ENCODE measurements at regions not wholly inside any gene's neighbourhood (a gene's known extent, or its start where the extent isn't known, plus 50 kb on each side); places are given as distances from the start of the nearest gene placed in this dataset.

DNA sequence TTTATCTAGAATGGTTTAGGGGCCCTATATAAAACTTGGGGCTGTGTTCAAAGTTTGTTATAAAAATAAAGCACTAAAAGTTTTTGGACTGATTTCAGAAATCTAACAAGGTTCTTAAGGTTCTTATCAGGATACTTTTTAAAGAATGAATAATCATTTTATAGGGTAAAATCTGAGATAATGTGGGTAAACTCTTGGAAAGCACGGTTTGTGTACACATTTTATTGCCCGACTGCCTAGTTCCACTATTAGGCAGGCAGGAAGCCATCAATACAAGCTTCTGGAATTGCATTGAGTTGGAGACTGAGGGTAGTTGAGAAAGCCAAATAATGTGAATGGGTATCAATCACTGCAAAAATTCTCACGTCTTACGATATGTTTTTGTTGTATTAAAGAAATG is 331.0 kb upstream of the PITX2 start:
- TF ChIP-seq, protein P1, sequence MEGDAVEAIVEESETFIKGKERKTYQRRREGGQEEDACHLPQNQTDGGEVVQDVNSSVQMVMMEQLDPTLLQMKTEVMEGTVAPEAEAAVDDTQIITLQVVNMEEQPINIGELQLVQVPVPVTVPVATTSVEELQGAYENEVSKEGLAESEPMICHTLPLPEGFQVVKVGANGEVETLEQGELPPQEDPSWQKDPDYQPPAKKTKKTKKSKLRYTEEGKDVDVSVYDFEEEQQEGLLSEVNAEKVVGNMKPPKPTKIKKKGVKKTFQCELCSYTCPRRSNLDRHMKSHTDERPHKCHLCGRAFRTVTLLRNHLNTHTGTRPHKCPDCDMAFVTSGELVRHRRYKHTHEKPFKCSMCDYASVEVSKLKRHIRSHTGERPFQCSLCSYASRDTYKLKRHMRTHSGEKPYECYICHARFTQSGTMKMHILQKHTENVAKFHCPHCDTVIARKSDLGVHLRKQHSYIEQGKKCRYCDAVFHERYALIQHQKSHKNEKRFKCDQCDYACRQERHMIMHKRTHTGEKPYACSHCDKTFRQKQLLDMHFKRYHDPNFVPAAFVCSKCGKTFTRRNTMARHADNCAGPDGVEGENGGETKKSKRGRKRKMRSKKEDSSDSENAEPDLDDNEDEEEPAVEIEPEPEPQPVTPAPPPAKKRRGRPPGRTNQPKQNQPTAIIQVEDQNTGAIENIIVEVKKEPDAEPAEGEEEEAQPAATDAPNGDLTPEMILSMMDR (IDR thresholded peaks at IDR 0.05; ENCODE audit: control insufficient read depth, extremely low read depth, insufficient read depth), result no peak

DNA sequence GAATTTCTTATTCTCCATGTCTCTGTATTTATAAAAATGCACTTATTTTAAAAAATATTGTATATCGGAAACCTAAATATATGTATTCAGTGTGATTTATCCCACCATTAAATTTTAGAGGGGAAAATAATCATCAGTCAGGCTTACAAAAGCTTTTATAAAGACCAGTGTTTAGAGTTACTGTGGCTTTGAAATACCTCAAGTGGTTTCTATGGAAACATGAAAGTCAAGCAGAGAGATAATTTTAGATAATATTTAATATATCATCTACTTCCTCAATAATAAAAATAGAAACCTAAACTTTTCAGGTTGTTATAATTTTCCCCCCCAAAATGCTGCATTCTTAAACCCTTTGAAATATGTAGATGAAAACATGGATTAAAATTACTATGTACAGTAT is 332.9 kb upstream of the PITX2 start:
- no peak for DNase-seq (ENCODE audit: low read depth)
- TF ChIP-seq, protein P1 (IDR thresholded peaks at IDR 0.05; ENCODE audit: control insufficient read depth, extremely low read depth, insufficient read depth), result no peak
- no peak overlapping the region for H3K4me3 ChIP-seq (ENCODE audit: low read depth, low read length)

More for the DNA sequence above, 331.0 kb upstream of the PITX2 start:
- no peak overlapping the region for H3K4me3 ChIP-seq (ENCODE audit: low read depth, low read length)
- no peak for DNase-seq (ENCODE audit: low read depth)

DNA sequence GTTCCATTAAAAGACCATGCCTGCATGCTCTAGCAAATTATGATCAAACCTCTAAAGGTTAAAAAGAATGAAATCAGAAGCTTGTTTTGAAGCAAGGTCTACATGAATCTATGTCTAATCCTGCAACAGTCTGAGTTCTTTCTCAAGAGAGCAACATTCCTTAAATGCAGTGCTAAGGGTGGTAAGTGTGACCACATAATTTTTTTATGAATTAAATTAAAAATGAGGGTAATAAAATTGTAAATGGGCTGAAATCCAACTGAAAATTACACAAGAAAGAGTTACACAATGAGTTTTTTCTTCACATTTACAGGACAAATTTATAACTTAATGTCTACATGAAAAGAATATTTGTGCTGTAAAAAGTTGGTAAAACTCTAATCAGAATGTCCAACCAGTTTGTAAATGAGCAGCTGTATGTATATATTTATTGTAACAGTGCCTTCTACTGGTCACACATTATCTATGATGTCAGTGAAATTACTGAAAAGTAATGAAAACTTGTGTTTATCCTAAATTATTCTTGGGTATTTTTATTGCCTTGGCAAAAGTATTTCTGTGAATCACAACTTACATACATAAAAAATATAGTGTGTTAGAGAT is 336.3 kb upstream of the PITX2 start:
- H3K4me3 ChIP-seq (ENCODE audit: low read depth, low read length), result no peak overlapping the region
- no peak for DNase-seq (ENCODE audit: low read depth)
- TF ChIP-seq, protein P1 (IDR thresholded peaks at IDR 0.05; ENCODE audit: control insufficient read depth, extremely low read depth, insufficient read depth), result peak; percentile 59

DNA sequence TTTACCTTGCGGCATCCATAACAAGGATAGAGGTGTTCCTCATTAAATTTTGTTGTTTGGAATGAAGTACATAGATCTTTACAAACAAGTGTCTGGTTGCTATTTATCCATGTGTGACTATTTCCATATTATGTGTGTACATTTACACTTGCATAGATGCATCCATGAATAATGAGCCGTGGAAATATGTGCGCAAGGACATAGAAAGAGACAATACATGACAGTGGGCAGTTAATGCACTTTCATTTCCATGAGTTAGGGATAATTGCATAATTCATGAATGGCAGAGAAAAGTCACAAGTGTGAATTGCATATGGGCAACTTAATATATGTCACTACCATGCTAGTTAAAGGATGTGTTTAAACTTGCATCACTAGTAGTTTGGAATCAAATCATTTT is 338.2 kb upstream of the PITX2 start:
- no peak overlapping the region for H3K4me3 ChIP-seq (ENCODE audit: low read depth, low read length)
- no peak for DNase-seq (ENCODE audit: low read depth)
- TF ChIP-seq, protein P1 (IDR thresholded peaks at IDR 0.05; ENCODE audit: control insufficient read depth, extremely low read depth, insufficient read depth), result no peak

DNA sequence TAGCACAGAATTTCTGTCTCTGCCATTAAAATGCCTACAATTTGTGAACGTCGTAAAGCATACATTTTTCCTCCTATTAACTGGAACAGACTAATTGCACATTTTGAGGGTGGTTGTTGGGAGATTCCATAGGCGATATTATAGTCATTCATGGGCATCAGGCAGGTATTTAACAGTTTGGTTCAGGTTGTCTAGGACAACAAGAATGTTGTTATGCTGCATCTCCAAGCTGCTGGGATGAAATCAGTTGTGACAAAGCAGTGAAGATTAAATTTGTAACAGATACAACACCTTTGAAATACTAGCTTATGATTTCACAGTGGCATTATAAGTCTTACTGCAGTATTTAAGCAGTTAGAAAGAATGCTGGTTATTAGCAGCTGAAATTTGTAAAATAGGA is 339.7 kb upstream of the PITX2 start:
- TF ChIP-seq, protein P1 (IDR thresholded peaks at IDR 0.05; ENCODE audit: control insufficient read depth, extremely low read depth, insufficient read depth), result no peak
- DNase-seq (ENCODE audit: low read depth), result no peak
- no peak overlapping the region for H3K4me3 ChIP-seq (ENCODE audit: low read depth, low read length)

DNA sequence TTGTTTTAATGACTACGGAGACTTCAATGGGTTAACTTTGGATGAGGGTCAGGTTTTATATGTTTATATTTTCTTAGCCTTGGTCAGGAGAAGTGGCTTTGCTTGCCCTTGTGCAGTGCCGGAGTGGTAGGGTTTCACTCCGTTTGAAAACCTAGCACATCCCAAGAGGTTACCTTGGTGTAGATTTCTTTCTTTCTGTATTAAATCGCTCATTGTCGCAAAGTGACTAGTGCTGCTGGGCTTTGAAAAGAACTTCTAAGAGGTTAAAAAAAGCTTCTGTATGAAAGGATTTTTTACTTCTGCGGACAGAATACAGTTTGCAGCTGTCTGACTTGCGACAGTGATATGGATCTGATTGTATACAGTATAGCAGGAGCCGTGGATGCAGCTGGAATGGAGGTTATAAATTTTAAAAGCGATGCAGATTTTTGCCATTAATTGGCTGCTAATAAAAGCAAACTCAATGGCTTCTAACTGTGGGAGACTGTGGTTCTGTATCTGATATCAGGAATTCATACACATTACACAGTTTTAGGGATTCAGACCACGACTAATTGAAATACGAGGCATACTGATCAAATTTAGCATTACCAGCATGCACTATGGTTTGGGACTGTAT is 340.9 kb upstream of the PITX2 start:
- no peak overlapping the region for H3K4me3 ChIP-seq (ENCODE audit: low read depth, low read length)
- TF ChIP-seq, protein P1 (IDR thresholded peaks at IDR 0.05; ENCODE audit: control insufficient read depth, extremely low read depth, insufficient read depth), result no peak
- no peak for DNase-seq (ENCODE audit: low read depth)

DNA sequence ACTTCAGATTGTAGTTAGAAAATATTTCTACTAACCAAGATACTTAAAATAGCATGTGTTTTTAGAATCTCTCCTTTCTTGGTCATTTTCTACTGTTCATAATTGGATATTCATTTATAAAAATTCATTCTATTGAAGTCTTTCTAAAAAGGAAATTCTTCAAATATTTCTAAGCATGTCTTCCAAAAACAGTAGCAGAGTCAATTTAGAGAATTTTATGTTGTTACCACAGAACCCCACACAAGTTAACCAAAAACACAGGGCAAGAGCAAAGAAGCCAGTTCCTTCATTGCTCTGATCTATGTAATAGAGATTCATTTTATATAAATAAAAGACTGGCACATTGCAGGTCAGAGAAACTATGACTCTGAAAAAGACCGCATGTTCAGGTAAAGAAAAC is 345.1 kb upstream of the PITX2 start:
- H3K4me3 ChIP-seq (ENCODE audit: low read depth, low read length), result no peak overlapping the region
- TF ChIP-seq, protein P1 (IDR thresholded peaks at IDR 0.05; ENCODE audit: control insufficient read depth, extremely low read depth, insufficient read depth), result no peak
- DNase-seq (ENCODE audit: low read depth), result no peak
